Ureter (tissue), 1 donor: ENCODE measurements at regions not wholly inside any gene's neighbourhood (a gene's known extent, or its start where the extent isn't known, plus 50 kb on each side); places are given as distances from the start of the nearest gene placed in this dataset.
"Not testable (repeated sequence)": the region's sequence is repeated elsewhere in the genome, so short reads cannot be mapped to it uniquely, and the experiment has no call there.

ENCODE experiments used
- DNase-seq: peaks from one replicate; pipeline ENCODE4 v3.0.0-alpha.2; 2020; ENCODE audit warnings: low spot score
- donor health status: DM: yes; HTN: yes; CAD: no.

- DNase-seq, result no peak
Measured at GRCh38 chr5:112472614-112473013, 53.5 kb upstream of the EPB41L4A start.

- no peak for DNase-seq
Measured at GRCh38 chr5:112473989-112474388, 54.9 kb upstream of the EPB41L4A start.

- no peak for DNase-seq
Measured at GRCh38 chr5:112475747-112476365, 56.8 kb upstream of the EPB41L4A start.

DNA sequence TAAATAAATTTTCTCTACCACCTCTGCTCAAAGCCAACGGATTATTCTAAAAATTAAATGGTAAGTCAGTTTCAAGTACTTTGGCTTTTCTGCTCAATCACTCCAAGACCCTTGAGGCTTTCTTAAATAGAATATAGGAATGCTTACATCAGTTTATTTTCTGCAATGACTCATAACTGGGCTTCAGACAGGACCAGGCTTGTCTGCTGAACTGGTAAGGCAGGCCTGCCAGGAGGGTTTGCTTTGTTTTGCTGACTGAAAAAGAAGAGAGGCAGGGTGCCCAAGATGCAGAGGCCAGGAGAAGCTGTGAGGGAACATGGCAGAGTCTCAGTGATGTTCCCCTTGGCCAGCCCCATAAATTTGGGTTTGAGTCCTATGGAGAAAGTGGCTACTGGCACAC, 60.3 kb upstream of the EPB41L4A start:
- DNase-seq, result peak; percentile 69

DNA sequence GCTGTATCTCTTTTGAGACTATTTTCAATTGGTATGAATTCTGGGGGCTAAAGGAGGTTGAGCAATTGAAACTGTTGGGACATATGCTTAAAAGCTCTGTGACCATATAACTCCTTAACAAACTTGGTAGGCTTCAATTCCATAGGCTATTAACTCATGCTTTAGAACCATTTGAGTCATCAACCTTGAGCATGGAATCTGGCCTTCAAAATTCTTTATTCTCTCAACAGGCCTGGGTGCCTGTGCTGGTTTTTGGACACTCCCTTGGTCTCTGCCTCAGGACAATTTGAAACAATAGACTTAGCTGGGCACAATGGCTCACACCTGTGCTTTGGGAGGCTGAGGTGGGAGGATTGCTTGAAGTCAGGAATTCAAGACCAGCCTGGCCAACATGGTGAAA, 61.4 kb upstream of the EPB41L4A start:
- DNase-seq, result no peak

DNA sequence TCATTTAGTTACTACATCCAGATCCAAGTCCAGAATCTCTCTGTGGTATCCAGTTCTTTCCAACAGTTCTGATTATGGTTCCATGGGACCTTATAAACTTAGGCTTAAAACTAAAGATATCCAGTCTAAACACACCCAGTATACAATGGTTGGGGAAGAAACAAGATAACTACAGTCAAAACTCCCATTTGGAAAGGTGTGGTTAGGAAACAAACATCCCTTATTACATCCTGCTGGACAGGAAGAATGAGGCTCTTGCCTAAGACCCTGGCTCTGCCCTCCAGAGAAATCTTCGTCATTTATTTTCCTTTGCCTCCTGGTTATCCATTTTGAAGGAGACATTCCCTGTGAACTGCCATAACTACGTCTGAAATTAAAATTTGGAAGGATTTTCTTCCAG, 64.6 kb upstream of the EPB41L4A start:
- no peak for DNase-seq

DNA sequence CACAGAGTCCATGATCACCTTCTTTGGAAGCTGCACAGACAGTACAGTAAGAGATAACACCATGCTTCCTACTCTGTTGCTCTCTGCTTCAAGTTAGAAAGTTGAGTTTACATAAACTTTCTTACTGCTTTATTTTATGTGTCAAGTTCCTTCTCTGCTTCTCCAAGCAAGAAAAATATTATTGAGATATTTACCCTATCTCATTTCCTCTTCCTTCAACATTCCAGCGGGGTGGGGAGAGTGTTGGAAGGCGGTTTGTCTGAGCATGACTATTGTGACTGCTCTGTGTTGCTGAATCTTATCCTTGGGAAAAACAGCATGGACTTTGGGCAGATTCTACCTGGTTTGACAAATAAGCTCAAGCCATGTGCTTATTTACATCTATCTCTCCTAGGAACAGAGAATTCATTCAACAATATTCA, 66.9 kb upstream of the EPB41L4A start:
- no peak for DNase-seq

DNA sequence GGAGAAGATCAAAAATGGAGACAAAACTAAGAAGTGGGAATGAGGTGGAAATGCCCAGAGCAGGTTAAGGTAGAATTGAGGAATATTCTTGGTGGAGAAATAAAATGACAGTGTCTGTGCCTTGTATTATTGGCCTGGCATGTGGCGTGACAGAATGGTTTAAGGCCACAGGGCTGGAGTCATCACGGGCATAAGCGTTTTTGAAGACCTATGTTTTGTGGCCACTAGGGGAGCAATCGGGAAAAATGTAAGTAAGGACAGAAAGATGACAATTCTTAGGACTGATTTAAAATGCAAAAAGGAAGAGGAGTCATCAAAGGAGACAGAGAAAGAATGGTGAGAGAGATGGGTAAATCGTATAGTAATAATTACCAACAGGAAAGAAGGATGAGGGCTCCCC, 72.2 kb upstream of the EPB41L4A start:
- no peak for DNase-seq

DNA sequence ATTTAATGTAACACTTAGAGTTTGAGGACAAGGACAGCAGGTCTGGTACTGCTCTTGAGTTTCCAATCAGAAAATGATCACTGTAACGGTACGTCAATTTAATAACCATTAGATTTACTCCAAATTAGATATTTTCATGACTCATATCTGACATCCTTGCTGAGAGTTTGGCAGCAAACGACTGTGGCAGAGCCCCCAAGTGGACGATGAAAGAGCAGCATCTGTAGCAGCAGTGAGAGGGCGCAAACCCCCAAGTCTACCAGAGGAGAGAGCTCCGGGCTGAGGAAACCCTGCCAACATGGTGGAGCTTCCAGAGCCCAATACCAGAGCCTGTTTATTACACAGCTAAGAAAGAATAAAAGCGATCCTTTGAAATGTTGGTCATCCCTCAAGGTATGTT, 73.2 kb upstream of the EPB41L4A start:
- peak; percentile 64 for DNase-seq

DNA sequence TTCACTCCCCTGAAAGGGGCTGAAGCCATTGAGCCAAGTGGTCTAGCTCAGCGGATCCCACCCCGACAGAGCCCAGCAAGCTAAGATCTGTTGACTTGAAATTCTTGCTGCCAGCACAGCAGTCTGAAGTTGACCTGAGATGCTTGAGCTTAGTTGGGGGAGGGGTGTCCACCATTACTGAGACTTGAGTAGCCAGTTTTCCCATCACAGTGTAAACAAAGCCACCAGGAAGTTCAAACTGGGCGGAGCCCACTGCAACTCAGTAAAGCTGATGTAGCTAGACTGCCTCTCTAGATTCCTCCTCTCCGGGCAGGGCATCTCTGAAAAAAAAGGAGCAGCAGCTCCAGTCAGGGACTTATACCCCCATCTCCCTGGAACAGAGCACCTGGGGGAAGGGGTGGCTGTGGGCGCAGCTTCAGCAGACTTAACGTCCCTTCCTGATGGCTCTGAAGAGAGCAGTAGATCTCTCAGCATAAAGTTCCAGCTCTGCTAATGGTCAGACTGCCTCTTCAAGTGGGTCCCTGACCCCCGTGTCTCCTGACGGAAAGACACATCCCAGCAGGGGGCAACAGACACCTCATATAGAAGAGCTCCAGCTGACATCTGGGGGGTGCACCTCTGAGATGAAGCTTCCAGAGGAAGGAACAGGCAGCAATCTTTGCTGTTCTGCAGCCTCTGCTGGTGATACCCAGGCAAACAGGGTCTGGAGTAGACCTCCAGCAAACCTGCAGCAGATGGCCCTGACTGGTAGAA, 84.8 kb upstream of the EPB41L4A start:
- DNase-seq, result peak; percentile 78

GRCh38 chr5:112509097-112509496, 90.0 kb upstream of the EPB41L4A start:
- DNase-seq, result not testable (repeated sequence)

DNA sequence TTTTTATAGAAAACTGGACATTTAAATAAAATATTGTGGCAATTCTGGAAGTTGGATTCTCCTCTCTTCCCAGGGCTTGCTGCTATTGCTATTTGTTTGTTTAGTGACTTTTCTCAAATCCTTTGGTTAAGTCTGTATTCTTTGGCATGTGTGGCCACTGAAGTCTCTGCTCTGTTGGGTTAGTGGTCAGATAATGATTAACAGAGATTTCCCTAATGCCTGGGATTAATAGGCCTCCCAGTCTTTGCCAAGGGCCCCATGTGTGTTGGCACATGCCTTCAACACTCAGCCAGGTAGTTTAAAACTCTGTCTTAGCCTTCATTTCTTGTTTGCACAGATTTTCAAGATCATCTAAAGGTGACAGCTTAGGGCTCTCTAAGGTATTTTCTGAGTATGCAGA, 92.8 kb upstream of the EPB41L4A start:
- no peak for DNase-seq

GRCh38 chr5:112512901-112513300, 93.8 kb upstream of the EPB41L4A start:
- DNase-seq, result no peak

DNA sequence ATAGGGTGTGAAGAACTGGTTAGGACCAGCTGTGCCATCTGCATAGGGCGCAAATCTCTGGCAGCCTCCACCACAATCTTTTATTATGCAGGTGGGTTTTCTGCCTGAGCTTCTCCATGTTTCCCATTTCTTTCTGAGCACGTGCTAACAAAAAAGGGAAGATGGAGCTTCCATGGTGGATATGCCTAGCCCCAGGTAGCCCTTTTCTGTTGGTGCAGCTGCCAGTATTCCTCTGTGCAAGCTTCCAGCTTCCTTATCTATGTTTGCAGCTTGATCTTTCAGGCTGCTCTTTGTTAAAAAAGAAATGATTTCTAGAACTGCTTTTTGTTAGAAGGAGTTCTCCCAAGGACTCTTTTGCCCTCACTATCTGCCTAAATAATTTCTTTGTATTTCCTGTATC, 95.0 kb upstream of the EPB41L4A start:
- no peak for DNase-seq

DNA sequence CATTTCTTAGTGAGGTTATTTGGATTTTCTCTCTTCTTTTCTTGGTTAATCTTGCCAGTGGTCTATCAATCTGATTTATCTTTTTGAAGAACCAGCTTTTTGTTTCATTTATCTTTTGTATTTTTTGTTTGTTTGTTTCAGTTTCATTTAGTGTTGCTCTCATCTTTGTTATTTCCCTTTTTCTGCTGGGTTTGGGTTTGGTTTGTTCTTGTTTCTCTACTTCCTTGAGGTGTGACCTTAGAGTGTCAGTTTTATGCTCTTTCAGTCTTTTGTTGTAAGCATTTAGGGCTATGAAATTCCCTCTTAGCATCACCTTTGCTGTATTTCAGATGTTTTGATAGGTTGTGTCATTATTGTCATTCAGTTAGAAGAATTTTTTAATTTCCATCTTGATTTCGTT, 101.4 kb upstream of the EPB41L4A start:
- DNase-seq, result not testable (repeated sequence)

DNA sequence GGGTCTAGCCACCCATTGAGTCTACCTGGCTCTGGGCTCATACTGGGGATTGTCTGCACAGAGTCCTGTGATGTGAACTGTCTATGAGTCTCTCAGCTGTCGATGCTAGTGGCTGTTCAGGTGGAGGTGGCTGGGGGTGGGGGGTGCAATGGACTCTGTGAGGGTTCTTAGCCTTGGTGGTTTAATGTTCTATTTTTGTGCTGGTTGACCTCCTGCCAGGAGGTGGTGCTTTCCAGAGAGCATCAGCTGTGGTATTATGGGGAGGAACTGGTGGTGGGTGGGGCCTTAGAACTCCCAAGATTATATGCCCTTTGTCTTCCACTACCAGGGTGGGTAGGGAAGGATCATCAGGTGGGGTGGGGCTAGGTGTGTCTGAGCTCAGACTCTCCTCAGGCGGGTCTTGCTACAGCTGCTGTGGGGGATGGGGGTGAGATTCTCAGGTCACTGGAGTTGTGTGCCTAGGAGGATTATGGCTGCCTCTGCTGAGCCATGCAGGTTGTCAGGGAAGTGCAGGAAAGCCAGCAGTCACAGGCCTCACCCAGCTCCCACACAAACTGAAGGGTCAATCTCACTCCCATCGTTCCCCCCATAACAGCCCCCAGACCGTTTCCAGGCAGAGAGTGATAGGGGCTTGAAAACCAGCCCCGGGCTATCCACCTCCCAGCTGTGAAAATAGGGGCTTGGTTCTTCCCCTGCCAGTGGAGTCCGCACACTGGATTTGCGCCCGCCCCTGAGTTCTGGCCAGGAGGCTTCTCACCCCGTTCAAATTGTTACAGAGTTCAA, 104.0 kb upstream of the EPB41L4A start:
- not testable (repeated sequence) for DNase-seq

- DNase-seq, result not testable (repeated sequence)
Measured at GRCh38 chr5:112523674-112524263, 104.7 kb upstream of the EPB41L4A start.

DNA sequence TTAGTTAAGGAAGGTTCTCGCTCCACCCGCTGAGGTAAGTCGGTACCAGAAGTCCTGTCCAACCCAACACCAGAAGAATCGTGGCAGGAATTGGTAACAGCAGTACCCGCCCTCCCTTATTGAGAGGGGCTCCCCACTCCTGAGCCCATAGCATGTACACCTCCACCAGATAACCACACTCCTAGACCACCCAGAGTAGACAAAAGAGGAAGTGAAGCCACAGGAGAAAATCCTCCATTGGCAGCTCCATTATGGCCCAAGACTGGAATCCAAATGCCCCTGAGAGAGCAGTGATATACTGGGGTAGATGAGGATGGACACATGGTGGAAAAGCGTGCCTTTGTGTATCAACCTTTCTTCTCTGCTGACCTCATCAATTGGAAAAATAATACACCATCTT, 106.1 kb upstream of the EPB41L4A start:
- no peak for DNase-seq

- DNase-seq, result no peak
Measured at GRCh38 chr5:112528928-112529327, 109.9 kb upstream of the EPB41L4A start.

- DNase-seq, result no peak
Measured at GRCh38 chr5:112529525-112529924, 110.4 kb upstream of the EPB41L4A start.

DNA sequence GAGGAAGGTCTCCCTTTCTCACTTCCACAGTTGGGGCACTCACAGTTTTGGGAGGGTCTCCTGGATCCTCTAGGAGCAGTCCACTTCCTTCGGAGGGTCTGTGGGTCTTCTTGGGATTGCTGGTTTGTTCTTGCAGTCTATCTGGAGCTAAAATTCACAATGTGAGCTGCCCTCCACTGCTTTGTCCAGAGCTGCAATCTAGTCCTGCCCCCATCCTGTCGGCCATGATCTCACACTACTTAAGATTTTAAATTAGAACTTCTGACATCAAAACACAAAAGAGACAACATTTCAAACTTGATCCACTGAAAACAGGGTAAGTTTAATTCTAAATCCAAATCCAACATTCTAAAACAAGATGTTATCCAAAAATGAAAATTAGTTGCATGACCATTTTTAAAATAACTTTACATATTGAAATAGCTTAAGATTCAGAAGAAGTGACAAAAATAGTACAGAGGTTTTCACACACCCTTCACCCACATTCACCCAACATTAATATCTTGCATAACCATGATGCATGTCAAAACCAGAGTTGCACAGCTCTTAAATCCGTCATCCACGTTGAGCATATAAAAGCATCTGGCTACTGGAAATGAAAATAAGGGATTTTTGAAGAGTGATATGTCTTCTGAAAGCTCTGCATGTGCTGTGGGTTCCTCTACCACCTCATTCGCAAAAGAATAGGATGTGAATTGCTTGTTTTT, 113.7 kb upstream of the EPB41L4A start:
- DNase-seq, result no peak

- DNase-seq, result no peak
Measured at GRCh38 chr5:112533362-112533761, 114.3 kb upstream of the EPB41L4A start.
